ENCODE measurements at regions not wholly inside any gene's neighbourhood (a gene's known extent, or its start where the extent isn't known, plus 50 kb on each side); places are given as distances from the start of the nearest gene placed in this dataset.
"Not testable (repeated sequence)": the region's sequence is repeated elsewhere in the genome, so short reads cannot be mapped to it uniquely, and the experiment has no call there.

DNA sequence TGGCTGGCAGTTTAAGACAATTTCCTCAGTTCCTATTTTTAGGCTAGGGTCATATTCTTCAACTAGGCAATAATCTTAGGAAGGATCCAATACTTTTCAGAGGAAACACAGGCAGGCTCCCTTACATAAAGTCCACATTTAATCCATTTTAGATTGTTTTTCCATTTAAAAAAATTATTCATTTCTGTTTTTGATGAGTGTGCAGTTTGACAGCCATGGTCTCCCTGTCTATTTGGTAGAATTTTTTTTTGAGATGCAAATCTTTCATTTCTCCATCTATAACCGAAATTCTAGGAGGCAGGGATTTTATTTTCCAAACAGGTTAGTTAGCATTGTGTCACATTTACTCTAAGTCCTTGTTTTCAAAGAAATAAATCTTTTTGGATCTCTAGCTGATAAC is 326.8 kb downstream of the PPP4R3C start:
- DNase-seq: no peak

DNA sequence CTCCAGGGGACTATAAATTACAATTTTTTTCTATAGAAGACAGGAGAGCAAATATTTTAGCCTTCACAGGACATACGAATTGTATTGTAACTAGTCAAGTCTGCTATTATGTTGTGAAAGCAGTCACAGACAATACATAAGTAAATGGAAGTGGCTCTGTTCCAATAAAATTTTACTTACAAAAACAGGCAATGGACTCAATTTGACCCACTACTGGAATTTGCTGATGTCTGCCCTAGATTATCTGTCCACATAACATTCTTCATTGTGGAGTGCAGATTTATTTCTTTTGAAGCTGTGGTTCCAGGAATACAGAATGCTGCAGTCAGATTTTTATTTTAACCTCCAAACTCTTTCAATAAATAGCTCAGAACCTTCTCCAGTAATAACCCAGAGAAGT is 330.3 kb downstream of the PPP4R3C start:
- no peak for DNase-seq

DNA sequence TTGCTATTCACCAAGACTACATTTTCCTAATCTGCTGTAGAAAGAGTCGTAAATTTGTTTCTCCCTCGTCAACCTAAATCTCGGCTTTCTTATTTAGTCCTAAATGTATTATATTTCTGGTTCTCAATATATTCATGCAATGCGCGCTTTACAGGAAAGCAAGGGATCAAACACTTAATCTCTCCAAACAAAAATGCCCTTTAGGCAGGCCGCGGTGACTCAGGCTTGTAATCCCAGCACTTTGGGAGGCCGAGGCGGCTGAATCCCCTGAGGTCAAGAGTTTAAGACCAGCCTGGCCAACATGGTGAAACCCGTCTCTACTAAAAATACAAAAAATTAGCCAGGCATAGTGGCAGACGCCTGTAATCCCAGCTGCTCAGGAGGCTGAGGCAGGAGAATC is 376.0 kb downstream of the PPP4R3C start:
- not testable (repeated sequence) for DNase-seq

DNA sequence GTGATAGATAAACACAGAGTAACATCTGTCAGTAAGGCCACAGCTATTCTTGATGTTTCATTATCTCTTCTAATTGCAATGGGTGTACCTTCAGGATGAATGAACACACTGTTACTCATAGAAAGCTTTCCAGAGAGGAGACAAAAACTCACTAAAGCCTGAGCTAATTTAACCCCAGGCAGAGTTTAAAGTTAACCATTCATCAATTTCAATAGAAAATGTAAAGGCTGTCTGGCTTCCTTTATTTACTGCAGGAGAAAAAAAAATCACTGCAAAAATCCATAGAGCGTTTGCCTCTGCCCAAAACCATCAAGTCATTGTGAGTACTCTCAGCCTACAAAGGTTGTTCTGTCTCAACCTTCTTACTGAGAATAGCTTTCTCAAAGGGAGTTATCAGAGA is 376.9 kb downstream of the PPP4R3C start:
- no peak for DNase-seq

DNA sequence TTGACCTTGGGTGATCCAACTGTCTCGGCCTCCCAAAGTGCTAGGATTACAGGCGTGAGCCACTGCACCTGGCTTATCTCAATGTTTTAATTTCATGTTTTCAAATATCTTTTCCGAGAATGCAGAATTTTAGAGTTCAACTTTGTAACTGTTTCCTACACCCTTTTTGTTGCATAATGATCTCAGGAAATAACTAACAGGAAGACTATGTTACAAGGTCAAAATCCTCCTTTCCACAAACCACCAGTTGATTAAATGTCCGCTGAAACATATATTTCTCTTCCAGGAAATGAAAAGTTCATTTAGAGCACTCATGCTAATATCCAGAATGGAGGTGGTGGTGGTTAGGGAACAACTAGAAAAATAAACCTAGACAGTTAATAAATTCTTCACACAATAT is 377.8 kb downstream of the PPP4R3C start:
- no peak for DNase-seq

DNA sequence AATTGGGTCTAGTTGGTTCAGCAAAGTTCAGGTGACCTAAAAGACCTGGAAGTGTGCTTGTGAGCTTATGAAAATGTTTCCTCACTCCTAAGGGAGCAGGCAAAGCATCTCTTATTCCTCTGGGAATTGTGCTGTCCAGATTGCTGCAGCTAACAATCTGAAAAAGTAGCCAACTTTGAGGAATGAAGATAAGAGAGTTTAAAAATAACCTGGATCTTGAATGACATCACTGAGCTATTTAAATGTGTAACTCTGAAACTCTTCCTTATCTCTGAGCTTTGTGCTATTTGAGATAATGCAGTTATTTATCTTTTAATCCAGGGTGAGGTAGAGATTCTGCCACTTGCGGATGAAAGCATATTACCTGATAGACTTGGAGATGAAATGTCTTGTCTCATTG is 384.8 kb downstream of the PPP4R3C start:
- DNase-seq: no peak

DNA sequence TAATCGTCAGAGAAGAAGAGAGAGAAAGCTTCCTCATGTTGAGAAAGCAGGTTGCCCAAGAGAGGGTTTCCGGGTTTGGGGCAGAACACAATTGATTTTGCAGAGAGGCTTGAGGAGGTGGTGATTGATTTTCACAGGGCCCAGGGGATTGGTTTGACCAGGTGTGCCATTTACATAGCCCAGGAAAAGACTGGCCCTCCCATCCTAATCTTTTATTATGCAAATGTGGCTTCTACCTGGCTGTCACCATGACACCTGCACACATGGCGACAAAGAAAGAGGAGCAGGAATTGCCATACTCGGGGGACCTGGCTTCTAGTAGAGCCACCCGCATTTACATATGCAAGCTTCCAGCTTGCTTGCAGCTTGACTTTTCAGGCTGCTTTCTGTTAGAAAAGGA is 405.3 kb downstream of the PPP4R3C start:
- DNase-seq: no peak

DNA sequence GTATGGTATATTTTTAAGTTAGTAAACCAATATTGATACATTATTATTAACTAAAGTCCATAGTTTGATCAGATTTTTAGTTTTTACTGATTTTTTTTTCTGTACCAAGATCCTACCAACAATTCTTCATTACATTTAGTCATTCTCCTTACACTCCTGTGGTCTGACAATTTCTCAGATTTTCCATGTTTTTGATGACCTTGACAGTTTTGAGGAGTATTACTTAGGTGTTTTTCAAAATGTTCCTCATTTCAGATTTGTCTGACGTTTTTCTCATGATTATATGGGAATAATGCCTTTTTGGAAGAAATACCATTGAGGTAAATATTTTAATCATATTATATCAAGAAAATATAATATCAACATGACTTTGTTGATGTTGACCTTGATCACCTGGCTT is 423.8 kb downstream of the PPP4R3C start:
- no peak for DNase-seq

DNA sequence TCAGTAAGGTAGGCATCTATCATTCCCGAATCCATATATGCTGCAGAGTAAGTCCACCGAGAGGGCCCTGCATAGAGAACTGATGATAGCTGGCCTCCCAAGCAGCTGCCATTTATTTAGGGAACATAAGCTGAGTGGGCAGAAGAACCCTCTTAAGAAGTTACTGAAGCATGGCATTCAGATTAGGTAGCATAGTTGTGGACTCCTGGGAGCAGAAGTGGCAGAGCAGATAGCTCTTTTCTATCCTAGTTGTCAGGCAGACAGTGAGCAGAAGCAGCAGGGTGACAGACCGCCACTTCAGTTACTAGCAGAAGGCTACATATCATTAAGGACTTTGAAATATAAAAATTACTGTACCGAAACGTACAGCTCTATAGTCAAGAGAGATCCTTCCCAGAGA is 454.7 kb downstream of the PPP4R3C start:
- DNase-seq: no peak

DNA sequence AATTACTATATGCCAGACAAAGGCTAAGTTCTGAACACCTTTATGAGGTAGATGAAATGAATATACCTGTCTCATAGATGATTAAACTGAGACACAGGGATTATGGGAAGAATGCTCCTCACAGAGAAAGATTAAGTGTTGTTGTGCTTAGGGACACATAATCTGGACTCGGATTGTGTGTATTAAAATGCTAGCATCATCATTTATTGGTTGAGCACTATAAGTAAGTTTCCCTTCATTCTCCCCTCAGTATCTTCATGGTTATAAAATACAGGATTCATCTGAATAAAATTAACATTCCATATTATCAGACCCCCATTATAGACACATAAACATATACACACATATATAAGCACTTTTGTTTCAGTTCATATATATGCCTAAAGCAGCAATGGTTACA is 463.5 kb downstream of the PPP4R3C start:
- DNase-seq: no peak

DNA sequence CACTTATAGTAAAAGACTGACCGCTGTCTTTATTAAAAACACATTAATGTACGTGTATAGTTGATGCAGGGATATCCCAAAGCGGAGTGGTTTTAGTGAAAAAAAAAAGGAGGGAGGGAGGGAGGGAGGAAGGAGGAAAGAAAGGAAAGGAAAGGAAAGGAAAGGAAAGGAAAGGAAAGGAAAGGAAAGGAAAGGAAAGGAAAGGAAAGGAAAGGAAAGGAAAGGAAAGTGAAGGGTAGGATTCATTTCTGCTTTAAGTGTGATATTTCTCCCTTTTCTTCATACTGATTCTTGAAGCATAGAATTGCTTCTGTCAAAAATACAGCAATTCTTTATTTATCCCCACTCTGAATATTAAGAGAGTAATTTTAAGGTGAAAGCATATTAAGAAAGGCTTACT is 504.9 kb downstream of the PPP4R3C start:
- DNase-seq: no peak

DNA sequence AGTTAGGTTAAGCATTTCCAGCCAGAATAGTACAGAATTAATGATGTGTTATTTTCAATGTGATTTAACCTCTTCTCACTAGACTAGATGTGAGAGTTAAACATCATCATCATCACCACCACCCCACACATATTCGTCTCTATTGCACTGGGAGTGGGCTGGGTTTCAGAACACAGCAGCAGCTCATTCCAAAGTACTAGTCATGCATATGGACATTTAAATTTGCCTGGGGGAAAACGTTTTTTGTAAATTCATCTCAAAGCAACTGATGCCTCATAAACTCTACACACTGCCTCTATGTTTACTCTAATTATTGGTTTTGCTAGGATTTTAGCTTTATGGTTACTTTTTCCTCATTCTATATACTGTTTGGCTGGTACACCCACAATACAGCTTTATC is 509.1 kb downstream of the PPP4R3C start:
- DNase-seq: no peak

DNA sequence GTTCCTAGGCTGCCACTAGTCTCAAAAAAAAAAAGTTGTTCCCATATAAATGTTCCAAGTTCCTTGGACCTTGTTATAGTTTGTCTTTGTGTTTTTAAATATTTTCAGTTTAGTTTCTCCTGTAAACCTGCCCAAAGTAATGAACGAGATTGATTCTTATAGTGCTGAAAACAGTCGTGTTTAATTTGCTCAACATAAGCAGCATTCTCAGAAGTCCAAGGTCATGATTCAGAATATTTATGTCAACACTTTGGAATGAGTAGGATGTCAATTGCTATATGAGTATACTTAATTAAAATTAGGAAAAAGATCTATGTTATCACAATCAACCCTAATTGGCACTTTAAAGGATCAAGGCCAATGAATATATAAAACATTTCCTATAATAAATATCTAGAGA is 510.9 kb downstream of the PPP4R3C start:
- no peak for DNase-seq

DNA sequence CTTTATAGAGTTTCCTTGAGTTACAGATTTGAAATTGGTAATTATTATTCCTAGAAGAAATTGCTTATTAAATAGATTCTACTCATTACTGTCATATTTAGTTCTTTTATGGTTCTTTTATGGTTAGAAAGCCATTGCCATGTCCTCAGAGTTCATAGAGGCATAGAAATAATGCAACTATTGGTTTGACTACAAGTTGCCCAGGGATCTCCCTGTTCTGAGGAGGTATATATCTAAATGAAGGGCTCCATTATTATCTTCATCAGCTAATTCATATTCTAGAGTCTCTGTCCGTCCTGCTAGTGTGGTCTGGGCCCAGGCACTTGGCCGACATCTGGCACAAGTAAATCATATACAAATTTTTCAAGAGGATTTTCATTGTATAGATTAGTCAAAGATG is 535.7 kb downstream of the PPP4R3C start:
- DNase-seq: no peak

DNA sequence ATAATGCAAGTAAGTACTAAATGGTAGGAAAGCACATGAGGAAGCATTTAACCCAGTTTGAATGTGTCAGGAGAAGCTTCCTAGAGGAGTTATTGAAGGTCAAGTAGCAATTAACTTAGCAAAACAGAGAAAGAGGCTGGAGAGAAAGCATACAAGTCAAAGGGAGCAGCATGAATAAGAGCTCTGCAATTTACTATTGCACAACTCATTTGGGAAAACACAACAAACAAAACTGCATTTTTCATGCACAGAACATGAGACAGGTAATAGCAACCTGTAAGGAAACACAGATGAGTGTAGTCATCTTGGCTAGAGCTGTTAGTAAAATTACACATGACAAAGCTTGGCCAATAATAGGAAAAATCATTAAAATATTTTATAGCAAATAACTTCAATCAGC is 538.1 kb downstream of the PPP4R3C start:
- DNase-seq: no peak

DNA sequence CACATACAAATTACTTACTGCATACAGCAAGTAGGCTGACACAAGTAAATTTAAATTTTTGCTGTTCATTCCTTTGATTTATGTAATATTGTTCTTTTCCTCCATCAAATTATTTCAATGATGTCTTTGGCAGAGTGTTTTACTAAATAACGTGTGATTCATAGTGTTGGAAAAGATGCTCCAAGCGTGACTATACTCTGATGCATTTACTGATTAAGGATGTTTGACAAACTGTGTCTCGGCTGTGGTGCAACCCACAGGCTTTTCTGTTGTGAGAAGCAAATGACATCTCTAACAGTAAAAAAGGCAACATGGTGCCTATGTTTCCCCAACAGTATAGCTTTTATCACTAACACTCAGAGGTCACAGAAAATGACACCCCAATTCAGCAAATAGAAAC is 540.9 kb downstream of the PPP4R3C start:
- DNase-seq: no peak

DNA sequence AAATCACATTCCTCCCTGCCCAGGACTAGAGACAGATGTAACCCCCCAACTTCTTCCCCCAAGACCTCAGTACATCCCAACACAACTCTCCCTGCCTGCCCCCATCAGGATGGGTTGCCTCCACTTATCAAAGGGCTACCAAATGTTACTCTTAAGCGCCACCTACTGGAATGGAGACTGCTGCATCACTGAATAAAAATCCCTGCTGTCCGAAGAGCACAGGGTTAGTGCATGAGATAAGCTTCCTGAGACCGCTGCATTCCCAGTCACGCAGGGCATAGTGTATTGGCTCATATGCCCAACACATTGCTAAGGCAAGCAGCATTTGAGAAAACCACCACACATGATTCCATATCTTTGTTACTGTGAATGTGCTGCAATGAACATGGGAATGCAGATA is 544.5 kb downstream of the PPP4R3C start:
- DNase-seq: no peak

DNA sequence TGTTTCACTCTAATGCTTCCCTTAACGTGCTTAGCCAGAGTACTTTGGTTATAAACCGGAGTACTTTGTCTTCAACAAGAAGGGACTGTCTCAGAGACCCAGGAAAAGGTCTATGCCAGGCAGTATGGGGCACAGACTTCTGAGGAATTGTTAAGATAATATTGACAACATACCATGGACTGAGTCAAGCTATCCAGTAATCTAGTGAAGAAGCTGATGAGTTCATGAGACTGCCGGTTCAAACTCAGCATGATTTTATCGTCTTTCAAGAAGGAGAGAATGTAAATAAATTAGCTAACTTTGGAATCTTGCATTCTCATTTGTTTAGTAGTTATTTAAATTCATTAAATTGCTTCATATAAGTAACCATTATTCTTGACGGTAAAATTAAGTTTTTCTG is 546.1 kb downstream of the PPP4R3C start:
- no peak for DNase-seq

DNA sequence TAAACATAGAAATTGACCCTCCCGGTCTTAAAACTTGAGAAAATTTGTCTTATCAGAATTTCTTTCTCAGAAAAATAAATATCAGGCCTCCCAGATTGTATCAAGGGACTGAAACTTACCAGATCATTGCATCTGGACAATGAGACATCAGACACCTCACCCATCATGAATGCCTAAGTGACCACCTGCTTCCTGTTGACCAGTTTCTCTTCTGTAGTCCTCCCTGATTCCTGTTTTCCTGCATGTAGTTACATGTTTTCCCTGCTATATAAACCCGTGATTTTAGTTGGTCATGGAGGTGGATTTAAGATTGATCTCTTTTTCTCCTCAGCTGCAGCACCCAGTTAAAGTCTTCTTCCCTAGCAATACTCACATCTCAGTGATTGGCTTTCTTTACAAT is 548.1 kb downstream of the PPP4R3C start:
- DNase-seq: no peak

DNA sequence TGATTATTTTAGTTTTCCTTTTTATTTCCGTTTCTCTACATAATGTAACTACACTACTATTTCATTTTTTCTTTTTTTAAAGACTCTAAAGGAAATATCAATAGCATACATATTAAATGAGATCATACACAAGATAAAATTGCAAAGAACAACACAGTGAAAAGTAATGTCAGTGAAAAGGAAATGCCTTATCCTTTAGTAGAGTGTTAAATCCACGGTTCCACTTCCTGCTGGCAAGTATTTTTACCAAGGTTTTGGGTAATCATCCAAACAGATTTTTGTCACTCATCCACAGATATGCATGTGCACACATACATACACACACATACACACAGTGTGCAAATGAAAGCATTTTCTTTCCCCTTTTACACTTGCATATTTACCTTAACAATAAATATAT is 548.9 kb downstream of the PPP4R3C start:
- no peak for DNase-seq

DNA sequence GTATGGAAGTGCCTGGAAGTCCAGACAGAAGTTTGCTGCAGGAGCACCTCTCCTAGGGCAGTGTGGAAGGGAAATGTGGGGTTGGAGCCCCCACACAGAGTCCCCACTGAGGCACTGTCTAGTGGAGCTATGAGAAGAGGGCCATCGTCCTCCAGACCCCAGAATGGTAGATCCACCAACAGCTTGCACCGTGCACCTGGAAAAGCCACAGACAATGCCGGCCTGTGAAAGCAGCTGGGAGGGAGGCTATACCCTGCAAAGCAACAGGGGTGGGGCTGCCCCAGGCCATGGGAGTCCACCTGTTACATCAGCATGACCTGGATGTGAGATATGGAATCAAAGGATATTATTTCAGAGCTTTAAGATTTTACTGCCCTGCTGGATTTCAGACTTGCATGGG is 551.4 kb downstream of the PPP4R3C start:
- DNase-seq: not testable (repeated sequence)

DNA sequence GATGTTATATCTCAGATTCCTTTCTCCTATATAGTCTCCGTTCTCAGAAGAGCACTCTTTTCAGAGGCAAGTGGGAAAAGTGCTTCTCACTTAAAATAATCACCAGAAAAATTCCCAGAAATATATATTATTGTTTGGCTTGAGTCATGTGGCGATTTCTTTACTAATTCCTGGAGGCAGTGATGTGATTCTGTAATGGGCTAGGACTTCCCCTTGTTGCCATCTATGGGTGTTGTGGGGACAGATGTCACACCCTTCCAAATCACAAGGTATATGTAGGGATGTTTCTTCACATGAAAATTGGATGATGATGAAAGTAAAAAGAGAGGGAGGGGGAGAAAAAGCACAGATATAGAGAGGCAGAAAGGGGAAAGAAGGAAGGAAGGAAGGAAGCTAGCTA is 553.4 kb downstream of the PPP4R3C start:
- DNase-seq: no peak

DNA sequence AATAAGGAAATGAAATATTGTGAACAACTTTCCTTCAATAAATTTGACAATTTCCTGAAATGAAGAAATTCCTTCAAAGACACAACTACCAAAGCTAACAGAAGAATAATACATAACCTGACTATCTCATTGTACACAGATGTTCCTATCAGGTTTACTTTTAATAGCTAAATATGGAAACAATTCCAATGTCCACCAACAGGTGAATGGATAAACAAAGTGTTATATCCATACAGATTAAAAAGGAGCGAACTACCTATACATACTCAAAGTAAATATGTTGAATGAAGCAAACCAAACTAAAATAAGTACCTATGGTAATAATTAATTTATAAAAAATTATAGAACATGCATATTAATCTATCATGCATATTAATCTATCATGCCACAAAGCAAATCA is 554.9 kb downstream of the PPP4R3C start:
- DNase-seq: no peak

DNA sequence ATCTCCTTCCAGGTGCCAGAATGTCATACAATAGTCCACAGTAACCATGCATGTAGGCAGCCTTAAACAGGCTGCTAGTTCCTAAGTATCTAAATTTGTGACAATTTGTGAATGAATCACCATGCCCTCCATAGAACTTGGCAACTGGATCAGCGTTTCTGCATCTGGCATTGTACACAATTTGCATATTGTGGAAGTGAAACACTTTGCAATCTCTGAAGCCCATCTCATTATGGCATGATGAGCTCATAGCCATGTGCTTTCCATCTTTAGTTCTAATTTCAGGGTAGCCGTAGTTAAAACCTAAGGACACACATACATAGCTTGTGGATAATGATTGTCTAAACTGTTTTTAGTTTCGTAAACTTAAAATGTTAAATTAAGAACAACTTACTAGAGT is 573.6 kb downstream of the PPP4R3C start:
- DNase-seq: no peak

DNA sequence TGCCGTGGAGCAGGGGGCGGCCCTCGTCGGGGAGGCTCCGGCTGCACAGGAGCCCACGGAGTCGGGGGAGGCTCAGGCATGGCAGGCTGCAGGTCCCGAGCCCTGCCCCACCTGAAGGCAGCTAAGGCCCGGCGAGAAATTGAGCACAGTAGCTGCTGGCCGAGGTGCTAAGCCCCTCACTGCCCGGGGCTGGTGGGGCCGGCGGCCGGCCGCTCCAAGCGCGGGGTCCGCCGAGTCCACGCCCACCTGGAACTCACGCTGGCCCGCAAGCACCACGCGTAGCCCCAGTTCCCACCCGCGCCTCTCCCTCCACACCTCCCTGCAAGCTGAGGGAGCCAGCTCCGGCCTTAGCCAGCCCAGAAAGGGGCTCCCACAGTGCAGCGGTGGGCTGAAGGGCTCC is 589.4 kb downstream of the PPP4R3C start:
- no peak for DNase-seq

DNA sequence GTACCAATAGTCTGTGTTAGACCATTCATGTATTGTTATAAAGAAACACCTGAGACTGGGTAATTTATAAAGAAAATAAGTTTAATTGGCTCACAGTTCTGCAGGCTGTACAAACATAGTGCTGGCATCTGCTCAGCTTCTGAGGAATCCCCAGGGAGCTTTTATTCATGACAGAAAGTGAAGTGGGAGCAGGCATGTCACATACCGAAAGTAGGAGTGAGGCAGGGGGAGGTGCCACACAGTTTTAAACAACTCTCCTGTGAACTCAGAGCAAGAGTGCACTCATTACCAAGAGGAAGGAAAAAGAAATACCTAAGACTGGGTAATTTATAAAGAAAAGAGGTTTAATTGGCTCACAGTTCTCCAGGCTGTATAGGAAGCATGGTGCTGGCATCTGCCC is 591.2 kb downstream of the PPP4R3C start:
- no peak for DNase-seq

All from inflammatory macrophage (primary cell).